Endothelial cell of umbilical vein (primary cell): ENCODE measurements at regions not wholly inside any gene's neighbourhood (a gene's known extent, or its start where the extent isn't known, plus 50 kb on each side); places are given as distances from the start of the nearest gene placed in this dataset.

Experiments used
- CTCF ChIP-seq, 2 donors: IDR thresholded peaks; 1 replicate in 1 of 2; 2 replicates in 1 of 2; pipeline ENCODE4 v1.5.1; 2011; ENCODE audit warnings: low read length in 2 of 2, mild to moderate bottlenecking in 2 of 2, moderate library complexity in 2 of 2, control low read depth in 1 of 2, inconsistent platforms in 1 of 2, low read depth in 1 of 2; ENCODE audit not compliant: insufficient read depth in 1 of 2; ENCODE audit errors: extremely low read depth in 1 of 2
- EZH2 ChIP-seq: IDR thresholded peaks from 2 replicates; pipeline ENCODE4 v1.6.1; 2012; ENCODE audit warnings: borderline replicate concordance, low read depth, mild to moderate bottlenecking, moderate library complexity, low read length, inconsistent platforms; ENCODE audit not compliant: severe bottlenecking
- FOS ChIP-seq: IDR thresholded peaks from 2 replicates; pipeline ENCODE4 v1.6.1; 2011; ENCODE audit warnings: mild to moderate bottlenecking, low read length, moderate library complexity, borderline replicate concordance; ENCODE audit not compliant: insufficient read depth
- GATA2 ChIP-seq: IDR thresholded peaks from 2 replicates; pipeline ENCODE4 v1.7.0; 2011; ENCODE audit warnings: low read depth, mild to moderate bottlenecking, moderate library complexity, mixed read lengths, low read length; ENCODE audit not compliant: insufficient read length, insufficient read depth
- MAX ChIP-seq: IDR thresholded peaks from 2 replicates; pipeline ENCODE4 v1.6.1; 2011; ENCODE audit not compliant: insufficient read depth, insufficient read length
- MYC ChIP-seq: IDR thresholded peaks from one replicate; pipeline ENCODE4 v1.6.1; 2011; ENCODE audit warnings: mild to moderate bottlenecking, low read depth, low read length
- POLR2A ChIP-seq: IDR thresholded peaks from 2 replicates; pipeline ENCODE4 v1.6.1; 2012; ENCODE audit warnings: low read depth, mild to moderate bottlenecking, control low read depth, low read length
- POLR2AphosphoS5 ChIP-seq: IDR thresholded peaks from 2 replicates; pipeline ENCODE4 v1.6.1; 2012; ENCODE audit warnings: low read depth, mild to moderate bottlenecking, control low read depth, low read length, moderate library complexity; ENCODE audit not compliant: insufficient read depth

GRCh38 chr22:26939466-26939865 is 282.1 kb downstream of the MIAT start:
- TF ChIP-seq CTCF (IDR thresholded peaks at IDR 0.05; ENCODE audit: extremely low read depth in 1 of 2, insufficient read depth in 1 of 2, low read depth in 1 of 2, low read length in 2 of 2) (no peak), EZH2 (no peak), MAX (no peak), POLR2A (no peak), POLR2AphosphoS5 (no peak), MYC (no peak), FOS (no peak), GATA2 (no peak)
